Fibroblast of skin of right quadriceps (primary cell): ENCODE measurements at regions not wholly inside any gene's neighbourhood (a gene's known extent, or its start where the extent isn't known, plus 50 kb on each side); places are given as distances from the start of the nearest gene placed in this dataset.

Experiments
- DNase-seq: peaks from one replicate; pipeline ENCODE4 v3.0.0-alpha.2; 2013

DNA sequence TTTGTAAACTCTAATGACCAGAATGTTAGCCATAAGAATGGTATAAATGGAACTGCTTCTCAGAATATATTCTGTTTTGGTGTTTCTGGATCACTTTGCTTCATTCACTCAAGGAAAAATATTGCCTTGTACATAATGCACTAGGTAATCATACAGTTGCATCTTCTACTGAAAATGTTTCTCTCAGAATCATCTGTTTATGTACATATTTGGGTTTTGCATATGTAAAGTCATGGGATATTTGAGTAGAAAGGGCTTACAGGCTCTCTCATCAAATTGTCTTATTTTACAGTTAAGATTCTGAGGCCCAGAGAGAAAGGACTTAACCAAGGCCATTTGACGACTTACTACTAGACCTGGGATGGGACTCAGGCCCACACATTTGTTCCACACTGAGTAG lies 97.8 kb upstream of the PALM2AKAP2 start:
- DNase-seq, result no peak

DNA sequence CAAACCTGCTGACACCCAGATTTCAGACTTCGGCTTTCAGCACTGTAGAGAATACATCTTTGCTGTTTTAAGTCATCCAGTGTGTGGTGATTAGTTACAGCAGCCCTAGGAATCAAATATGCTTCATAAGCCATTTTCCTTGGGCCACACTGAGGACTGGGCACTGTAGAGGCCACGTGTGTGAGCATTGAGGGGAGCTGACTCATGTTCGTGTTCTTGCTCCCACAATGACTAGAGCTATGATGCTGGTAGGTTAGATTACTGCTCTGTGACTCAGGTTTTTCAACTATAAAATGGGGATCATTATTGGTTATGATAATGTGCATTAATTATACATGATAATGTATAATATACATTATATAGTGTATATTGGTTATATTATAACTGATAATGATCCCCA lies 96.5 kb upstream of the PALM2AKAP2 start:
- peak; percentile 7 for DNase-seq

DNA sequence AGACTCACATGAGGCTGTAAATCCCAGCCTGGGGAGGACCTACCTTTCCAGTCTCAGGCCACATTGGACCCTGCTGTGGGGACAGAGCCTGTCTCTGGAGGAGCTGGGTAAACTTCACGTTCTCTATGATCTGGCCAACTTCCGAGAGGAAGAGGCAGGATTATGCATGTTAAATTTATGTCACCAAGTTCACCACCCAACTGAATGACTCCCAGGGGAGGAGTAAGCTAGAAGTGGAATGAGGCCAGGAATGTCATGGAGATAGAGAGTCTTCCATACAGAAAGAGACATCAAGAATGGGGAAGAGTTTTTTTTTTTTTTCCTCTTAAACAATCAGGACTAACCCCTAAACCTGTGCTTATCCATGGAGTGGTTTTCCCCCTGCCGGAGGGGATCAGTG lies 90.3 kb upstream of the PALM2AKAP2 start:
- peak; percentile 37 for DNase-seq

DNA sequence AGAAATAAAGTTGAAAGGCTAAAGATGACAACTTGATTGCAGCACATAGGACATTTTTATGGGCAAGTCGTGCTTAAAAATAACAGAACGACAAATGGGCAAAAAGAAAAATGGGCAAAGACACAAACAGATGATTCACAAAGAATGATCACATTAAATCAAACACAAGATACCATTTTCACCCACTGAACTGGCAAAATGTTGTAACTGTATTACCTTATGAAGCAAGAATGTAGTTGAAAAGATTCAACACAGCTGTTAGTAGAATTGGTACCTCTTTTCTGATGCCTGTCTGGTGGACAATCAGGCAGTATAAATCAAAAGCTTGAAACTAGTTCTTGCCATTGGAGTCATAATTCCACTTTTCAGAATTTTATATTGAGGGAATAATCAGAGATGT lies 81.0 kb upstream of the PALM2AKAP2 start:
- peak; percentile 38 for DNase-seq

DNA sequence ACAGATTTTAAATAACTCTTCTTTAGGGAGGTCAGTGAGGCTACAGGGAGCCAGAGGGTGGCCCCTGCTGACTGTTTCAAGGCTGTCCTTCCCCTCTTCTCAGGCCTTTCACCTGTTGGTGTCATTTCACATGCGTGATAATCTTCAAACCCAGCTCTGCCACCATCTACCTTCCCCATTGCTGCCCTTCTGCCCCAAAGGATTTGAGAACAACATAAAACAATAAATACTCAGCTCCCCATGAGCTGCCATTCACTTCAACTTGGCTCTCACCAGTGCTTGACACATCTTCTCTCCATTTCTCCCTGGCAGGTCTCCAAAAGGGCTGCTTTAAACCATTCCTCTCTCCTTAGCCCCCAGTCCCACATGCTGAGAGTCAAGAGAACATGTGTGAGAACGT lies 75.5 kb upstream of the PALM2AKAP2 start:
- DNase-seq, result no peak

DNA sequence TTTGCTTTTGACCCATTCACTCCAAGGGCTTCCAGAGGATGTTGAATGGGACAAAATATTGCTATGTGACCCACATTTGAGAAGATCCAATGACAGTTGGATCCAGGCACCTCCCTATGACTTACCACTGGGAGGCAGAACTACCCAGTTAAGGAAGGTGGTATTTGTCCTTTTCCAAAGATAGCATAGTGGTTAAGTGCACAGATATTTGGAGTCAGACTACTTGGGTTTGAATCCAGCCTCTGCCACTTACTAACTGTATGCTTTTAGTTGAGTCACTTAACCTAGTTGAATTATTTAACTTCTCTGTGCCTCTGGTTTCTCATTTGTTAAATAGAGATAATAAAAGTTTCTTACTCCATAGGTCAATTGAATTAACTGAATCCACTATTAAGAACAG lies 74.5 kb upstream of the PALM2AKAP2 start:
- peak; percentile 58 for DNase-seq

DNA sequence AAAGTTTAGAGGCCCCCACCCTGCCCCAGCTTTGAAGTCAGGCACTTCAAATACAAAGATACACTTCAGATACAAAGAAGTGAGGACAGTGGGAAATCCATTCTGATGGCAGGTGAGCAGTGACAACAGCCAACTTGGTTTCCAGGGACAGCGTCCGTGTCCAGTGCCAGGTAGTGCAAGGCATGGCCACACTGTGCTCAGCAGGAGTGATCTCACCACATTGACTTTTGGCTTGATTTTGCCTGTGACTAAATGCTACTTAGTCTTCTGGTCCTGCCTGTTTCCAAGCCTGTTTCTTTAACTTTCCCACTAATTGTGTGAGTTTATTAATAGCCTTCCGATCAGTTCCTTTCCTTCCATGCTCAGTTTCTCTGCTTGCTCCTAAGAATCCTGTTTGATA lies 72.6 kb upstream of the PALM2AKAP2 start:
- no peak for DNase-seq

DNA sequence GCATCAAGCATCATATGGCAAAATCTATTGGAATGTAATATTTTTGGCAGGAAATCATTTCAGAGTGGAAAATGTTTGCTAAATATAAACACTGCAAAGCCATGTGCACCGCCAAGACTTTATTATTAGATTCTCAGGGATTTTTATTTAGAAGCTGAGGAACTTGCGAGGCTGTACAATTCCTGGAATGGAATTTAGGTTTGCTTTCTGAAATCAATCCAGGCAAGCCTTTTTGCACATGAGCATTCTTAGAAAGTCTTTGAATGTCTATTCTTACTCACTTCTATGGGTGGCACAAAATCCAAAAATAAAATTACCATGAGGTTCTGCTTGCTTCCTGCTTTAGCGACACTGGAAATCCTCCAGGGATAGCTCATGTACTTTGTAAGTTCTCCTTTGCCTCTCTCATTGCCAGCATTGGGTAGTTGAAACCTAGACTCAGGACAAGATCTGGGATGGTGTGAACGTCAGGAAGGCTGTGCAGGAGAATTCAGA lies 71.5 kb upstream of the PALM2AKAP2 start:
- peak; percentile 80 for DNase-seq

DNA sequence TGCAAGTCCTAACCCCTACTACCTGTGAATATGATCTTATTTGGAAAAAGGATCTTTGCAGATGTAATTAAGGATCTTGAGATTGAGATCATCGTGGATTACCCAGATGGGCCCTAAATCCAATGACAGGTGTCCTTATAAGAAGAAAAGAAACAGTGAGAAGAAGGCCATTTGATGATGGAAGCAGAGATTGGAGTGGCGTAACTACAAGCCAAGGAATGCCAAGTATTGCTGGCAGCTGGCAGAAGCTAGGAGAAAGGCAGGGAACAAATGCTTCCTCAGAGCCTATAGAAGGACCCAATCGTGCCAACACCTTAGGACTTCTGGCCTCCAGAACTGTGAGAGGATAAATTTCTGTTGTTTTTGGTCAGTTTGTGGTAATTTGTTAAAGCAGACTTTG lies 70.1 kb upstream of the PALM2AKAP2 start:
- no peak for DNase-seq

DNA sequence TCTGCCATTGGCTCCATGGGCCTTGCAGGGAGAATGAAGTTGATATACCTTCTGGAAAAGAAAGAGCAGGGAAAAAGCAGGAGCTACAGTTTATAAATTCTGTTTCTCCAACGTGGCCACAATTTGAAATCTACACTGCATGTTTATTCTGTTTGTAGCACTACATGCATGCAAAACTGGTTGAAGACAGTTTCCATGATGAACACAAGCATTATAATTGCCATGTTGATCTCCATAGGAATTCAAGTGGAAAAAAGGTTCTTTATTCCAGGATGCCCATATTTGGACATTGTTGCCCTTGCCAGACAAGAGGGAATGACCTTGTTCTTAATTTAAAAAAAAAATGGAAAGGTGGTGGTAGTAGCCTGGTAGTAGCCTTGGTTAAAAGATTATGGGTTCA lies 69.2 kb upstream of the PALM2AKAP2 start:
- DNase-seq, result no peak

DNA sequence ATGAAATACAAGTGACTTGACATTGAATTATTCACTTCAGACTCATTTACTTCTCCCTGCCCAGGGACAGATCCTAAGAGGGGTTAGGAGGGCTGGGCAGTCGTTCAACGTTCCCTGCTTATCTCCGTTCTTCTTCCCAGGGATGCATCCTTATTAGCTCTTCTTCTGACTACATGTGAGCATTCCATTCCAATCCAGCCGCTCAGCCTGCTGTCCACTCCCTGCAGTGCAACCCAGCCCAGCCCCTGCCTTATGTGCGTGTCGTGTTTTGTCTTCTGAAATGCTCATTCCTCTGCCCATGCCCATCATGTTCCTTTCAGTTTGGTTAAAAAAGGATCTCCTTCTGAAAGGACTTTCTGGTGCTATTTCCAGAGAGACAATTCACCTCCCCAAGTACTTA lies 64.7 kb upstream of the PALM2AKAP2 start:
- DNase-seq, result no peak

DNA sequence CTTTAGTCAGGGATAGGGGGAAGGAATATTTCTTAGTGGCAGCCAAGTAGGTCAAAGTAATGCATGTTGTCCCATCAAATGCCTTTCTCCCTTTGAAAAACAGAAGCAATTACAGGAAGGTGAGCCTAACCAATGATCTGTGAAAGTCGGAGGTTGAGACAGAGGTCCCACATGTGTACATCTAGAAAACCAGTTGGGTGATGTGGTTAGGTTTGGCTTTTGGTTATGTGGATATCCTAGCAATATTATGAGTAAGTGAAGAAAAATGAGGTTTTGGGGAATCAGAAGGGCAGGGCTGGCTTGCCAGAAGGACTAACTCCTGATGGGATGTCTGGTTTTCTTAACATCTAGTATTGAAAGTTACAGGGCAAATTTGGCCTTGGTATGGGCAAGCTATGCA lies 63.4 kb upstream of the PALM2AKAP2 start:
- no peak for DNase-seq

DNA sequence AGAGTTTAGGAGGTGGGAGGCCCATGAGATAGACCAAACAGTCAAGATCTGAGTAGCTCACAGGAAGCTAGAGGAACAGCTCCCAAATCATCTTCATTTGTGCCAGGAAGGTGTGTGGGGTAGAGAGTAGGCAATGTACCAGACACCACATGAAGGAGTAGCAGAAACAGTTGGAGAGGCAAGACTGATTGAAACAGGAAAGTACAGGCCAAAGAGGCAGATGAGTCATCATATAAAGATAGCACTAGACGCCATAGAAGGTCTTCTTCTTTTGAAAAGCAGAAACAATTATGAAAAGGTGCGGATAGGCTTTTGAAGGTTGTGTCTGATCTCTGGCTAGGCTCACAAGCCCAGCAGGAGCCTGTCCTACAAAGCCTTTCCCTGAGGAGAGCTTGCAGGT lies 62.7 kb upstream of the PALM2AKAP2 start:
- DNase-seq, result no peak

DNA sequence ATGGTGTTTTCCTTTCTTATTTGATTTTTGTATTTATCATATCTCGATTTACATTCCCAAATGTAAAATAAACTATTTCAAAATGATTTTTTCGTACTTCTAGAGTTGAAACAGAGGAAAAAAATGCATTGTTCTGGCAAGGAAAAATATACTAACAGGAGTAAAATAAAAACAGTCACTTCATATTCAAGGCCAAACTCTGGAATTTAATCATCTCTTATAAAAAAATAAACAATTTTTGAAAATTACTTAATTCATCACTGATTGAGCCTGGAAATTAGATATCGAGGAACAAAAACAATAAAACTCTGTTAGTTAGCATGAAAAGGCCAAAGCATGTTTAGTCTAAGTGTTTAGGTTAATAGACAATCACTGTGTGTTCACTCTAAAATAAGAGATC lies 61.1 kb upstream of the PALM2AKAP2 start:
- no peak for DNase-seq

DNA sequence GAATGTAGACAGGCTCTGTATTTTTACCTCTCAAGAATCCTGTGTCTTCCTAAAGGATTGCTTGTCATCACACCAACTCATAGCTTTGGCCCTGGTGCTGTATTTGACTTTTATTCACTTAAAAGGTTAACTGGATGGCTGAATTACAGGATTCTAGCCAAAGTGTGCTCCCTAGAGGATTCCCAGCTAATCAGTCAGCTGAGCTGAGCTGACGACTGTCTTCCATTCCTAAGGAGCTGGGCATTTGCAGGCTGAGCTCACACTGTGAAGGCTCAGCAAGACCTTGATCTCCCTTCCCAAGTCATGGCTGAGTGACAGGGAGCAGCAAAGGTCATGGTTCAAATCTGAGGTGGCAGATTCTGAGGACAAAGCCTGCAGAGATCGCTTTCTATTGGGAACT lies 59.0 kb upstream of the PALM2AKAP2 start:
- no peak for DNase-seq

DNA sequence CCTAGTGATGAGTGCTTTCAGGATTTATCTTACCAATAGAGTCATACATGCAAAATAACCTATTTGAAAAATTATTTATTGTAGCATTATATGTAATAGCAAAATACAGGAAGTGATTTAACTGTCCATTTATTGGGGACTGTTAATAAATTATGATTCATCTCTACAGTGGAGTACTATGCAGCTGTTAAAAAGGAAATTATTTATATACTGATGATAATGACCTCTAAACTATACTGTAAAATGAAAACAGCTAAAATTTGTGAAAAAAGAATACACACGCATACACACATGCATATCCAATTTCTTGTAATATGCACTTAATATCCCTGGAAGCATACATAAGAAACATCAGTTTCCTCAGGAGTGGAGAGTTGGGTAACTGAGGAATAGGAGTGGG lies 58.0 kb upstream of the PALM2AKAP2 start:
- no peak for DNase-seq

DNA sequence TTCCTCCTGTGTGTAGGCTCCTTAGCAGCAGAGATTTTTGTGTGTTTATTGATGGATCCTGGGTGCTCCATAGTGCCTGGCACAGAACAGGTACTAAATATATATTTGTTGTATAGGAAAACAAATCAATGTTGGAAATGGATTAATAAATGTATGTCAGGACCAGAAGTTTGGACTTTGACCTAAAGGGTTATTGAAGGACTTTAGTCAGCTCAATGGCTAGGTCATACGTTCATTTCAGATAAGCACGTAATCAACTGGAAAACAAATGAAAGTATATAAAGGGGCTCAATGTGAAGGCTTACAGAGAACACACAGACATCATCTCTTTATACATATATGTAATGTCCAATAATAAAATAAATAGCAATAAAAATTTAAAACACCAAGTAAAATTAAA lies 56.2 kb upstream of the PALM2AKAP2 start:
- no peak for DNase-seq

DNA sequence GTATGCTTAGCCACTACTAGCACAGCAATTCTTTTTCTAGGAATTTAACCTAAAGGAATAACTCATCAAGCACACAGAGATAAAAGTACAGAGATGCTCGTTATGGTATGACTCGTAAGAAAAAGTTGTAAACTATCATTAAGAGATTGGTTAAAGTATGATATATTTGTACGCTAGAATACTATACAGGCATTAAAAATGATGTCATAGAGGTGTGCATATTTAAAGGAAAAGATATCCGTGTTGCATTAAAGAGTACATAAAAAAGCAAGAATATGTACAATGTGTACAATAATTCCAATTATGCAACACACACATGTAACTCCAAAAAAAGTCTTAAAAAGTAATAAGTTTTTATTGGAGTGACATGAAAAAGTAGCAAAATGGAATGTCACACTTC lies 54.5 kb upstream of the PALM2AKAP2 start:
- DNase-seq, result no peak

DNA sequence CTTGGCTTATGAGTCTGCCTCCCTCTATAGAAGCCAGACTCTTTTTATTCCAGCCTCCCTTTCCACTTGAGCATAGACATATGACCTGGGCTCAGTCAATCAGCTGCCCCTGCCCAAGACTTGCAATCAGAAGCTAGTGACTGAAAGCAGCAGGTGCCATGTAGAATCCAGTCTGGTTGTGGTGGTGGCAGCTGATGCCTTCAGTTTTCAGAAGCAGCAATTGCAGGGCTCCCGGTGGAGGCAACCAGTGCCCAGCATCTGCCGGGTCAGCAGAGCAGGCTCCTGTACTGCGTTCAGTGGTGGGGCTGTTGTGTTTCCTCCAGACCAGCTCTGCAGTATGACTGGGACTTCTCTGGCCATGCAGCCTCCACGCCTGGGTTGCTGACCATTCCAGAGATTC lies 53.9 kb upstream of the PALM2AKAP2 start:
- no peak for DNase-seq

DNA sequence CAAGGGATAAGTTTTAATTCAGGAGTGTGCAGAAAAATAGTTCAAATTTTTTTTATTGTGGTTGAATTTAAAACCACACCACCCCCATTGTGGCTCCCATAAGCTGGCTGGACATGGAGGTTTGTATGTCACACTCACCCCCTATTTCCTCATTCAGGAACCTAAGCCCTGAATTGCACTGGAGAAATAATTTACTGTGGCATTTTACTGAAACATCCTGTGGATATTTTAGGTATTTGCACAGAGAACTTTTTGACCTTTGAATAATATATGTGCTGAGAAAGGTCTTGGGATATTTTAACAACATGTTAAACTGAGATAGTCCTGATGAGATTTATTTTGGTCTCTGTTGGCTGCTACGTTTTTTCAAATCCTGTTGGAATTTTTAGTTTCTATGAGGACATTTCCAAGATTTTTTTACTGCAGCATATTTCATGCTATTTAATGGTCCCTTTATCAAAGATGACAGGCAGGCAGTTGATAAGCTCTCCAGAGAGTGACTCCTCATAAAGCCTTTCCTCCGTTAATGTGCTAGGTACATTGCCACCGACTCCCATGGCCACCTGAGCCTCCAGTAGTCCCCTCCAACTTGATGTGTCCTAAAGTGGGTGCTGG lies 51.2 kb upstream of the PALM2AKAP2 start:
- peak; percentile 86 for DNase-seq

DNA sequence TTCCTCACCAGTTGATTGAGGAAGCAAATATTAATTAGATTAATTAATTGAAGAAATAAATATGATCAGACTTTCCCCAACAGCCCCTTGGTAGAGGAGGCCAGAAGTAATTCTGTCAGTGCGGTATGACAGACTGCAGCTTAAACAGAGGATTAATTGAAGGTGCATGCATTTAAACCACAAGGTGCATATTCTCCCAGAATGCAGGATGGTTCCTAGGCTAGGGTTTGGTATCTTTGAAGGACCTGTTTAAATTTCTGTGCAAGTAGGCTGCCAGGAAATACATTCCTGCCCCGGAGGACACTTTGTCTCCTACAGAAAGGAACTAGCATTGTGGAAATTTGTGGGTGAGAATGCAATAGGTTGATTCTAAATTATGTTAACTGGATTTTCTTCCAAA lies 50.5 kb upstream of the PALM2AKAP2 start:
- DNase-seq, result no peak
